Upper lobe of right lung (tissue), 1 donor: ENCODE measurements at regions not wholly inside any gene's neighbourhood (a gene's known extent, or its start where the extent isn't known, plus 50 kb on each side); places are given as distances from the start of the nearest gene placed in this dataset.

Experiments
- ATAC-seq: fragments of 200-7000 bp; cut with Tn5 transposase; one replicate; pipeline ENCODE4 v1.9.1; 2020; ENCODE audit warnings: mild to moderate bottlenecking, moderate library complexity
- DNase-seq: peaks from one replicate; pipeline ENCODE4 v3.0.0-alpha.2; 2020
- H3K27ac ChIP-seq: fragments of 200-600 bp; one replicate; pipeline ENCODE4 v1.8.0; 2022
- H3K27me3 ChIP-seq: fragments of 200-600 bp; one replicate; pipeline ENCODE4 v1.8.0; 2022; ENCODE audit warnings: mild to moderate bottlenecking
- H3K36me3 ChIP-seq: fragments of 200-600 bp; one replicate; pipeline ENCODE4 v1.8.0; 2022
- H3K4me1 ChIP-seq: fragments of 200-600 bp; one replicate; pipeline ENCODE4 v1.8.0; 2022
- H3K4me3 ChIP-seq: fragments of 200-600 bp; one replicate; pipeline ENCODE4 v1.8.0; 2022; ENCODE audit warnings: mild to moderate bottlenecking
- H3K9me3 ChIP-seq: fragments of 200-600 bp; one replicate; pipeline ENCODE4 v1.8.0; 2022
- intact Hi-C: fragments of 100-400 bp; cut with DNase I; formaldehyde crosslinking; loops from one replicate; pipeline ENCODE4 v1.11.0; 2022
- TF ChIP-seq, protein P1 (sequence below): fragments of 200-600 bp; IDR thresholded peaks from one replicate; pipeline ENCODE4 v1.8.0; 2022; ENCODE audit warnings: antibody characterized with exemption
- donor health status: DM: no; HTN: yes; CAD: no; lungs with severe emphysema.

DNA sequence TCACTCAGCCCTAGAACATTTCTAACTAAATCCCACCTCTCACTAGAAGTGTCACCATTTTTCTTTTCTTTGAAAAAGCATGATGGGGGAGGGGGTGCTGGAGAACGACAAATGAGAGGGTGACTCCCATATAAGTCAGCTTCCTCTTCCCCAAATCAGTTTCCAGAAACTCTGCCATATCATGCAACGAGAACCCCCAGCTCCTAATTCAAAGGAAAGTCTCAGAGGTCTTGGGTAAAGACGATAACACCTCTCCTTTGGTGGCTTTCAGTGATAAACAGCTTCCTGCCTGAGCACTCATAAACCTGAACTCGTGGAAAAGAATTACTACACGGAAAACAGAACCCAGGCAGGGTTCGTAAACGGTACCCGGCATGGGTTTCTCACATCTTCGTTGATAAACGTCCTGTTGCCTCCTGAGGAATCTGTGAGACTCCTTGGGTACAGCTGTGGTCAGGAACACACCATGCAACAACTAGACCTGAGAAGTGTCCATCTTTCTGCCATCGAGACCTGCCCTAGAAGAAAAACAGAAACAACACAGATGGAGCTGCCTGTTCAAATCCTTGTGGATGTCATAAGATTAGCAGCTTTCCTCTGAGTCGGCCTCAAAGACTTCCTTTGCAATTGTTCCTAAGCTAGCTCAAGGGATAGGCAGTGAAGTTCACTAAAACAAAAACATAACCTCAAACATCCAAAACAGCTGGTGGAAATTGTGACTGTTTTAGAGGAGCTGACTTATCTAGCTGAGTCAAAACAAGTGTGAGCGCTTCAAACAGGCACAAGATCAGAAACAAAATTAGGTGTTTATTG is 185.8 kb upstream of the PRDM1 start:
- TF ChIP-seq, protein P1, sequence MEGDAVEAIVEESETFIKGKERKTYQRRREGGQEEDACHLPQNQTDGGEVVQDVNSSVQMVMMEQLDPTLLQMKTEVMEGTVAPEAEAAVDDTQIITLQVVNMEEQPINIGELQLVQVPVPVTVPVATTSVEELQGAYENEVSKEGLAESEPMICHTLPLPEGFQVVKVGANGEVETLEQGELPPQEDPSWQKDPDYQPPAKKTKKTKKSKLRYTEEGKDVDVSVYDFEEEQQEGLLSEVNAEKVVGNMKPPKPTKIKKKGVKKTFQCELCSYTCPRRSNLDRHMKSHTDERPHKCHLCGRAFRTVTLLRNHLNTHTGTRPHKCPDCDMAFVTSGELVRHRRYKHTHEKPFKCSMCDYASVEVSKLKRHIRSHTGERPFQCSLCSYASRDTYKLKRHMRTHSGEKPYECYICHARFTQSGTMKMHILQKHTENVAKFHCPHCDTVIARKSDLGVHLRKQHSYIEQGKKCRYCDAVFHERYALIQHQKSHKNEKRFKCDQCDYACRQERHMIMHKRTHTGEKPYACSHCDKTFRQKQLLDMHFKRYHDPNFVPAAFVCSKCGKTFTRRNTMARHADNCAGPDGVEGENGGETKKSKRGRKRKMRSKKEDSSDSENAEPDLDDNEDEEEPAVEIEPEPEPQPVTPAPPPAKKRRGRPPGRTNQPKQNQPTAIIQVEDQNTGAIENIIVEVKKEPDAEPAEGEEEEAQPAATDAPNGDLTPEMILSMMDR = no peak
- H3K9me3 ChIP-seq = no peaks in the 10 kb centered on the region
- H3K4me3 ChIP-seq = no peak overlapping the region
- H3K27ac ChIP-seq = no peak overlapping the region
- intact Hi-C loops = no loop called here
- no peaks in the 10 kb centered on the region for H3K36me3 ChIP-seq
- DNase-seq (no peak), ATAC-seq (no peak)
- peaks cover 13% of the 10 kb centered on the region for H3K4me1 ChIP-seq
- H3K27me3 ChIP-seq = no peaks in the 10 kb centered on the region

DNA sequence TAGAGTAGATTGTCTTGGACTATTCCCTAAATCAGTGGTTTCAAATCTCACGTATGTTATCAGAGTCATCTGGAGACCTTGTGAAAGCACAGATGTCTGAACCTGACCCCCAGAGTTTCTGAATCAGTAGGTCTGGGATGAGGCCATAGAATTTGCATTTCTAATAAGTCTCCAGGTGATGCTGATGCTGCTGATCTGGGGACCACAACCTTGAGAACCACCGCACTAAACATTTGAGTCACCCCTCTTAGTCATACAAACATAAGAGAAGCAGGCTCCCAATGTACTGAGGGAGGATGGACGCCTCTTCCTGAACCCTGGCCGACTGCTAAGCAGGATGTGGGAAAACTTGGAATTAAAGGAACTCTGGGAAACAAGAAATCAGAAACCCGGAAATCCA is 187.8 kb upstream of the PRDM1 start:
- TF ChIP-seq, protein P1 = no peak
- no peaks in the 10 kb centered on the region for H3K36me3 ChIP-seq
- H3K27ac ChIP-seq = no peak overlapping the region
- H3K4me3 ChIP-seq = no peak overlapping the region
- no peaks in the 10 kb centered on the region for H3K9me3 ChIP-seq
- DNase-seq (no peak), ATAC-seq (no peak)
- H3K27me3 ChIP-seq = no peaks in the 10 kb centered on the region
- peaks cover 13% of the 10 kb centered on the region for H3K4me1 ChIP-seq
- intact Hi-C loops = no loop called here

DNA sequence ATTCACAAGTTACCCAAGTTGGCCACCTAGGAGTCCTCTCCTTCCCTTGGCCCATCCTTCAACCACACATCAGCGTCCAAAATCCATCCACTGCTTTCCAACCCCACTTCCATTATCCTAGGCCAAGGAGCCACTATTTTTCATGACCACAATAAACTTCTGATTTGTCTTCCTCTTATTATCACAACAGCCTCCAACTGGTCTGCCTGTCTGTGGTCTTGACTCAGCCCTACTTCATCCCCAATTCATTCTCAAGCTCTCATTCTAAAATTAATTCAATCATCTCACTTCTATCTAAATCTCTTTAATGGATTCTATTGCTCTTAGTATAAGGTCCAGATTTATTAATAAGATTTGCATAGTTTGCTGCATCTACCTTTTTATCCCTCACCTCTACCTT is 189.0 kb upstream of the PRDM1 start:
- Histone ChIP-seq H3K9me3 (no peaks in the 10 kb centered on the region), H3K4me1 (peaks cover 6% of the 10 kb centered on the region), H3K4me3 (no peak overlapping the region), H3K27me3 (no peaks in the 10 kb centered on the region), H3K36me3 (no peaks in the 10 kb centered on the region), H3K27ac (no peak overlapping the region)
- TF ChIP-seq, protein P1 = no peak
- intact Hi-C loops = no loop called here
- ATAC-seq (no peak), DNase-seq (no peak)

DNA sequence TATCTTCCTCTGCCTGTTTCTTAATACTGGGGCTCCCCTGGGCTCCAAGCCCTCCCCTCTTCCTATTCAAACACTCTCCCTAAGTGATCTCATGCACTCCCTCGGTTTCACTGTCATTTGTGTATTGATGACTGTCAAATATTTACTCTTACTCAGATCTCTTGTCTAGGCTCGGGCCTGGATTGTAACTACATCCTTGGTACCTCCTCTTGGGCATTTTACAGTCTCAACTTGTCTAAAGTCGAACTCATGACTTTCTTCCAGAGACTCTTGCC is 189.4 kb upstream of the PRDM1 start:
- TF ChIP-seq, protein P1 = no peak
- no peaks in the 10 kb centered on the region for H3K36me3 ChIP-seq
- no peaks in the 10 kb centered on the region for H3K9me3 ChIP-seq
- intact Hi-C loops = no loop called here
- H3K4me1 ChIP-seq = peaks cover 6% of the 10 kb centered on the region
- no peak for ATAC-seq
- DNase-seq = no peak
- no peak overlapping the region for H3K4me3 ChIP-seq
- no peak overlapping the region for H3K27ac ChIP-seq
- H3K27me3 ChIP-seq = no peaks in the 10 kb centered on the region

DNA sequence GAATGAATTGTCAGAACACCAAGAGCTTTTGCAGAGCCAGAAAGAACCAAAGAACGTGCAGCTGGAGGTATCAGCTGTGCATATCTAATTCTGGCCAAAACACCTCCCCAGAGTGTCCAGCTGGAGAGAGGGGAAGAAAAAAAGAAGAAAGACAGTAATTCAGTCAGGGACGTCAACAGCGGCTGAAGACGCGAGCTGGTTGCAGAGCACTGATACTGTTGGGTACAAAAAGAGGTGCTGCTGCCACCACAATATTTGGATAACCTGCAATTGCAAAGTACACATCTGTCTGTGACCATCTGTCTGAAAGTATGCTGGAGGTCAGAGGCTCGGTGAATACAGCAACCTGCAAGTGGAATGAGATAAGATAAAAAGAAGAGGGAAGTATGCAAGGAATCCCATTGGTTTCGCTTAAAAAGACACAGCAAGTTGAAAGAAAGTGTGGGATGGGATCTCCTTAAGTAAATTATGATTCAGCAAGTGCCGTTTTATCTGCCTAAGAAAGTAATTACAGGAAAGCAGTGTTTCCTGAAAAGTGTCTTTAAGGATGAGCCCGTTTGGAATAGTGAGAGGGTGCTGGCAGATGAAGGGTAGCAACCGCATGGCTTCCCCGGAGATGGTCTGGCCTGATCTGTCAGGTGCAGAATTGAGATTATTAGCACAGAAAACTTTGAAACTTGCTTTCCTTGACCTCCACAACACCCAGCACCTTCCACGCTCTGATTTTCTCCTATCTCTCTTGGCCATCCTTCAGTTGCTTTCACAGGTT is 189.9 kb upstream of the PRDM1 start:
- Histone ChIP-seq H3K4me1 (peaks cover 6% of the 10 kb centered on the region), H3K9me3 (no peaks in the 10 kb centered on the region), H3K27ac (no peak overlapping the region), H3K27me3 (no peaks in the 10 kb centered on the region), H3K36me3 (no peaks in the 10 kb centered on the region), H3K4me3 (no peak overlapping the region)
- no peak for DNase-seq
- TF ChIP-seq, protein P1 = no peak
- ATAC-seq = no peak
- intact Hi-C loops = no loop called here
